ENCODE measurements at regions not wholly inside any gene's neighbourhood (a gene's known extent, or its start where the extent isn't known, plus 50 kb on each side); places are given as distances from the start of the nearest gene placed in this dataset.

DNA sequence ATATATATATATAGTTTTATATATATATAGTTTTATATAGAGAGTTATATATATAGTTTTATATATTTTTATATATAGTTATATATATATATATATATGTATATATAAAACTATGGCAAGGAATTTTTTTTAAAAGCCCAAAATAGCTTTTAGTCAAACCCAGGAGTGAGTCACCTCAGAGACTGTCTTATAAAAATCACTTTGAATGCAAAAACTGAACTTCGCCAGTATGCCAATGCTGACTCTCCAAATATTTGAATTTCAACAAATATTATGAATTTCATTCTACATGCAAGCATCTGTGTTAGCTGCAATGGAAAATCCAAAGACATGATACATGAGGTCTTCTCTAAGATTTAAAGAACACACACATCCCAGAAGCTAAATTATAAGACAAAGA lies 132.8 kb upstream of the NR2F2 start:
- Histone ChIP-seq H3K27me3 (ENCODE audit: control insufficient read depth, low read length) (no peaks in the 10 kb centered on the region), H3K36me3 (ENCODE audit: control insufficient read depth, low read length) (no peaks in the 10 kb centered on the region), H3K27ac (ENCODE audit: low read depth, low read length) (no peak overlapping the region), H4K20me1 (ENCODE audit: control insufficient read depth, insufficient read depth, low read depth, low read length) (no peaks in the 10 kb centered on the region), H3K9me2 (replicated peaks; ENCODE audit: control insufficient read depth, low read length) (no peaks in the 10 kb centered on the region), H3K4me3 (ENCODE audit: low read length) (no peak overlapping the region), H3F3A (ENCODE audit: control insufficient read depth, insufficient read depth) (no peaks in the 10 kb centered on the region), H3K79me2 (ENCODE audit: control insufficient read depth, low read length) (no peaks in the 10 kb centered on the region), H3K4me1 (ENCODE audit: control insufficient read depth, low read length) (no peaks in the 10 kb centered on the region), H3K9me3 (ENCODE audit: control insufficient read depth, insufficient read depth, low read length) (no peaks in the 10 kb centered on the region), H3K4me2 (ENCODE audit: low read length) (no peak overlapping the region)
- TF ChIP-seq, protein P1, sequence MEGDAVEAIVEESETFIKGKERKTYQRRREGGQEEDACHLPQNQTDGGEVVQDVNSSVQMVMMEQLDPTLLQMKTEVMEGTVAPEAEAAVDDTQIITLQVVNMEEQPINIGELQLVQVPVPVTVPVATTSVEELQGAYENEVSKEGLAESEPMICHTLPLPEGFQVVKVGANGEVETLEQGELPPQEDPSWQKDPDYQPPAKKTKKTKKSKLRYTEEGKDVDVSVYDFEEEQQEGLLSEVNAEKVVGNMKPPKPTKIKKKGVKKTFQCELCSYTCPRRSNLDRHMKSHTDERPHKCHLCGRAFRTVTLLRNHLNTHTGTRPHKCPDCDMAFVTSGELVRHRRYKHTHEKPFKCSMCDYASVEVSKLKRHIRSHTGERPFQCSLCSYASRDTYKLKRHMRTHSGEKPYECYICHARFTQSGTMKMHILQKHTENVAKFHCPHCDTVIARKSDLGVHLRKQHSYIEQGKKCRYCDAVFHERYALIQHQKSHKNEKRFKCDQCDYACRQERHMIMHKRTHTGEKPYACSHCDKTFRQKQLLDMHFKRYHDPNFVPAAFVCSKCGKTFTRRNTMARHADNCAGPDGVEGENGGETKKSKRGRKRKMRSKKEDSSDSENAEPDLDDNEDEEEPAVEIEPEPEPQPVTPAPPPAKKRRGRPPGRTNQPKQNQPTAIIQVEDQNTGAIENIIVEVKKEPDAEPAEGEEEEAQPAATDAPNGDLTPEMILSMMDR (IDR thresholded peaks at IDR 0.05; ENCODE audit: low read depth, low read length, poor library complexity, severe bottlenecking) = no peak
- no peak for TF ChIP-seq EZH2phosphoT487 (IDR thresholded peaks at IDR 0.05; ENCODE audit: borderline replicate concordance, low read length)

DNA sequence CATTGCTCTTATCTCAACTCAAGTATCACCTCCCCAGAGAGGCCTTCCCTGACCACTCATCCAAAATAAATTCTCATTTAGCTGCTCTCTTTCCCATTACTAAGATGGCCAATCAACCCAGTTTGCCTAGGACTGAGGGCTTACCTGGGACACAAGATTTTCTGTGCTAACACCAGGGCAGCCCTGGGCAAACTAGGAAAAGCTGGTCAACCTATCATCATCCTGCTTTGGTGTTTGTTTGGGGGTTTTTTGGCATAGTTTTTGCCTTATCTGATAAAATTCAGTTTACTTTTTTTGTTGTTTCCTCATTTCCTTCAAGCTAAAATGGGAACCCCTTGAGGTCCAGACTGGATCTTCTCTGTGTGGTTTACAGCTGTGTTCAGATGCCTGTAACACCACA lies 131.4 kb upstream of the NR2F2 start:
- no peaks in the 10 kb centered on the region for H3K9me2 ChIP-seq (replicated peaks; ENCODE audit: control insufficient read depth, low read length)
- H3K79me2 ChIP-seq (ENCODE audit: control insufficient read depth, low read length) = no peaks in the 10 kb centered on the region
- no peaks in the 10 kb centered on the region for H3K27me3 ChIP-seq (ENCODE audit: control insufficient read depth, low read length)
- H3K4me2 ChIP-seq (ENCODE audit: low read length) = no peak overlapping the region
- no peaks in the 10 kb centered on the region for H3K9me3 ChIP-seq (ENCODE audit: control insufficient read depth, insufficient read depth, low read length)
- no peak overlapping the region for H3K4me3 ChIP-seq (ENCODE audit: low read length)
- H3K27ac ChIP-seq (ENCODE audit: low read depth, low read length) = no peak overlapping the region
- TF ChIP-seq EZH2phosphoT487 (IDR thresholded peaks at IDR 0.05; ENCODE audit: borderline replicate concordance, low read length) = no peak
- TF ChIP-seq, protein P1 (IDR thresholded peaks at IDR 0.05; ENCODE audit: low read depth, low read length, poor library complexity, severe bottlenecking) = no peak
- H3K4me1 ChIP-seq (ENCODE audit: control insufficient read depth, low read length) = no peaks in the 10 kb centered on the region
- no peaks in the 10 kb centered on the region for H4K20me1 ChIP-seq (ENCODE audit: control insufficient read depth, insufficient read depth, low read depth, low read length)
- no peaks in the 10 kb centered on the region for H3F3A ChIP-seq (ENCODE audit: control insufficient read depth, insufficient read depth)
- H3K36me3 ChIP-seq (ENCODE audit: control insufficient read depth, low read length) = no peaks in the 10 kb centered on the region

DNA sequence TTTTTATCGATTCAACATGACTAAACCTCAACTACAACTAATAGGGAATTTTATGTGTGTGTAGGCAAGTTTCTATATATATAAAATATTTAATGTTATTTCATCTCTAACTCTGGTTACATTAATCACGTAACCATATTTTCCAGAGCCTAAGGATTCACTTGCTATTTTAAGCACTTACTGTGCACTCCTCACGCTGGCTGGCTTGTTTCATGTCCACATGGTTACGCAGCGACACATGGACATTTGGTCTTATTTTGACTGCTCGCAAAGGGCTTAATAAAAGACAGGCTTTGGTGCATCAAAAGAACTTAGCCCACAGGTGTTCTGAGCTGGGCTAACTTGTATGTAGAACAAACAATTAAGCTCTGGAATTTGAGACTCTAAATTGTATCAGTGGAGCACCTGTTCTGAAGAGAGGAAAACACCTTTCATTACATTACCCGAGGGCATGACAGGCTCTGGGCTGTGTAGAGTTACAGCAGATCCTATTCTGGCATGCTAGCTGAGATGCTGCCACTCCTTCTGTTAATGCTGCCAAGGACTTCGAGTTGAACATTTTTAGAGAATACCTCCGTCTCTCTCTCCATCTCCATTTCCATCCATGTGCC lies 130.0 kb upstream of the NR2F2 start:
- no peaks in the 10 kb centered on the region for H3K9me3 ChIP-seq (ENCODE audit: control insufficient read depth, insufficient read depth, low read length)
- no peak overlapping the region for H3K27ac ChIP-seq (ENCODE audit: low read depth, low read length)
- H3K79me2 ChIP-seq (ENCODE audit: control insufficient read depth, low read length) = no peaks in the 10 kb centered on the region
- H4K20me1 ChIP-seq (ENCODE audit: control insufficient read depth, insufficient read depth, low read depth, low read length) = no peaks in the 10 kb centered on the region
- no peaks in the 10 kb centered on the region for H3K4me1 ChIP-seq (ENCODE audit: control insufficient read depth, low read length)
- H3K4me2 ChIP-seq (ENCODE audit: low read length) = no peak overlapping the region
- no peaks in the 10 kb centered on the region for H3K9me2 ChIP-seq (replicated peaks; ENCODE audit: control insufficient read depth, low read length)
- H3K27me3 ChIP-seq (ENCODE audit: control insufficient read depth, low read length) = no peaks in the 10 kb centered on the region
- no peak for TF ChIP-seq EZH2phosphoT487 (IDR thresholded peaks at IDR 0.05; ENCODE audit: borderline replicate concordance, low read length)
- TF ChIP-seq, protein P1 (IDR thresholded peaks at IDR 0.05; ENCODE audit: low read depth, low read length, poor library complexity, severe bottlenecking) = no peak
- H3K4me3 ChIP-seq (ENCODE audit: low read length) = no peak overlapping the region
- no peaks in the 10 kb centered on the region for H3F3A ChIP-seq (ENCODE audit: control insufficient read depth, insufficient read depth)
- H3K36me3 ChIP-seq (ENCODE audit: control insufficient read depth, low read length) = no peaks in the 10 kb centered on the region

Data from DOHH2 (cell line).